ENCODE measurements at regions not wholly inside any gene's neighbourhood (a gene's known extent, or its start where the extent isn't known, plus 50 kb on each side); places are given as distances from the start of the nearest gene placed in this dataset.

GRCh38 chr12:88801227-88802095, 221.2 kb upstream of the KITLG start:
- DNase-seq, result no peak

- DNase-seq, result no peak
Observed at GRCh38 chr12:88793096-88793495, 212.8 kb upstream of the KITLG start.

GRCh38 chr12:88790231-88790630, 210.0 kb upstream of the KITLG start:
- no peak for DNase-seq

- no peak for DNase-seq
Observed at GRCh38 chr12:88784166-88784565, 203.9 kb upstream of the KITLG start.

GRCh38 chr12:88782351-88782750, 202.1 kb upstream of the KITLG start:
- no peak for DNase-seq

- DNase-seq, result no peak
Observed at GRCh38 chr12:88781909-88782308, 201.6 kb upstream of the KITLG start.

GRCh38 chr12:88778064-88778463, 197.8 kb upstream of the KITLG start:
- no peak for DNase-seq

GRCh38 chr12:88775742-88776151, 195.5 kb upstream of the KITLG start:
- DNase-seq, result no peak

- DNase-seq, result no peak
Observed at GRCh38 chr12:88767699-88768098, 187.4 kb upstream of the KITLG start.

- no peak for DNase-seq
Observed at GRCh38 chr12:88764781-88765480, 184.7 kb upstream of the KITLG start.

GRCh38 chr12:88763536-88764100, 183.3 kb upstream of the KITLG start:
- DNase-seq, result no peak

GRCh38 chr12:88758176-88758575, 177.9 kb upstream of the KITLG start:
- DNase-seq, result no peak

GRCh38 chr12:88756917-88757316, 176.6 kb upstream of the KITLG start:
- DNase-seq, result no peak

GRCh38 chr12:88756153-88756552, 175.9 kb upstream of the KITLG start:
- DNase-seq, result no peak

GRCh38 chr12:88753707-88754106, 173.4 kb upstream of the KITLG start:
- DNase-seq, result no peak

GRCh38 chr12:88753066-88753465, 172.8 kb upstream of the KITLG start:
- no peak for DNase-seq

- no peak for DNase-seq
Observed at GRCh38 chr12:88752183-88752582, 171.9 kb upstream of the KITLG start.

- no peak for DNase-seq
Observed at GRCh38 chr12:88750867-88751543, 170.7 kb upstream of the KITLG start.

- DNase-seq, result no peak
Observed at GRCh38 chr12:88746386-88746785, 166.1 kb upstream of the KITLG start.

GRCh38 chr12:88743946-88744685, 163.8 kb upstream of the KITLG start:
- DNase-seq, result no peak

- DNase-seq, result no peak
Observed at GRCh38 chr12:88737838-88738472, 157.7 kb upstream of the KITLG start.

GRCh38 chr12:88736031-88736430, 155.8 kb upstream of the KITLG start:
- no peak for DNase-seq

Measured in activated CD8-positive, alpha-beta memory T cell treated with anti-CD3 and anti-CD28 coated beads, Interleukin-2, amount 50 U/mL, for 4 hours (primary cell).